Ishikawa (cell line): ENCODE measurements at regions not wholly inside any gene's neighbourhood (a gene's known extent, or its start where the extent isn't known, plus 50 kb on each side); places are given as distances from the start of the nearest gene placed in this dataset.

Experiments used
- CEBPB ChIP-seq: IDR thresholded peaks from 2 replicates; pipeline ENCODE4 v1.6.1; 2012
- CREB1 ChIP-seq: IDR thresholded peaks from 2 replicates; pipeline ENCODE4 v1.6.1; 2012; ENCODE audit warnings: low read depth
- EGR1 ChIP-seq: IDR thresholded peaks from 2 replicates; pipeline ENCODE4 v1.6.1; 2012
- EP300 ChIP-seq: IDR thresholded peaks from 2 replicates; pipeline ENCODE4 v1.6.1; 2012; ENCODE audit warnings: borderline replicate concordance
- FOXM1 ChIP-seq: IDR thresholded peaks from 2 replicates; pipeline ENCODE4 v1.6.1; 2012; ENCODE audit warnings: low read depth, borderline replicate concordance
- MAX ChIP-seq: IDR thresholded peaks from 2 replicates; pipeline ENCODE4 v1.6.1; 2012
- NFIC ChIP-seq: IDR thresholded peaks from 2 replicates; pipeline ENCODE4 v1.6.1; 2012
- RAD21 ChIP-seq: IDR thresholded peaks from 2 replicates; pipeline ENCODE4 v1.6.1; 2012; ENCODE audit warnings: low read depth
- REST ChIP-seq: IDR thresholded peaks from 2 replicates; pipeline ENCODE4 v1.6.1; 2012; ENCODE audit warnings: low read depth, mild to moderate bottlenecking
- TAF1 ChIP-seq: IDR thresholded peaks from 2 replicates; pipeline ENCODE4 v1.6.1; 2012; ENCODE audit warnings: low read depth, mild to moderate bottlenecking
- TCF12 ChIP-seq: IDR thresholded peaks from 2 replicates; pipeline ENCODE4 v1.6.1; 2012; ENCODE audit warnings: low read depth
- TEAD4 ChIP-seq: IDR thresholded peaks from 2 replicates; pipeline ENCODE4 v1.6.1; 2012
- USF1 ChIP-seq: IDR thresholded peaks from 2 replicates; pipeline ENCODE4 v1.6.1; 2012
- YY1 ChIP-seq: IDR thresholded peaks from 2 replicates; pipeline ENCODE4 v1.6.1; 2012; ENCODE audit warnings: low read depth
- ZBTB7A ChIP-seq: IDR thresholded peaks from 2 replicates; pipeline ENCODE4 v1.6.1; 2012; ENCODE audit warnings: low read depth

GRCh38 chr10:52454491-52454890, 140.4 kb downstream of the DKK1 start:
- no peak for TF ChIP-seq MAX
- TF ChIP-seq USF1 = no peak
- TF ChIP-seq EGR1 = no peak
- no peak for TF ChIP-seq TAF1
- TF ChIP-seq TEAD4 = no peak
- no peak for TF ChIP-seq TCF12
- no peak for TF ChIP-seq CEBPB
- no peak for TF ChIP-seq FOXM1
- no peak for TF ChIP-seq YY1
- TF ChIP-seq CREB1 = no peak
- no peak for TF ChIP-seq RAD21
- TF ChIP-seq REST = no peak

GRCh38 chr10:52455098-52455497, 141.0 kb downstream of the DKK1 start:
- no peak for TF ChIP-seq USF1
- no peak for TF ChIP-seq EGR1
- TF ChIP-seq YY1 = no peak
- no peak for TF ChIP-seq TCF12
- TF ChIP-seq CEBPB = no peak
- no peak for TF ChIP-seq ZBTB7A
- TF ChIP-seq RAD21 = no peak
- no peak for TF ChIP-seq TAF1
- TF ChIP-seq MAX = no peak
- no peak for TF ChIP-seq EP300
- no peak for TF ChIP-seq FOXM1
- no peak for TF ChIP-seq TEAD4
- no peak for TF ChIP-seq REST
- TF ChIP-seq NFIC = no peak
- TF ChIP-seq CREB1 = no peak

GRCh38 chr10:52459097-52459496, 145.0 kb downstream of the DKK1 start:
- TF ChIP-seq NFIC (no peak), REST (no peak), CEBPB (no peak), CREB1 (no peak), TEAD4 (no peak), RAD21 (no peak), EP300 (no peak), TCF12 (no peak), ZBTB7A (no peak), YY1 (no peak), EGR1 (no peak), USF1 (no peak)

- TF ChIP-seq RAD21 (no peak), CEBPB (no peak), TAF1 (no peak), ZBTB7A (no peak)
Observed at GRCh38 chr10:52463826-52464225, 149.7 kb downstream of the DKK1 start.
